Prostate gland (tissue), 2 donors: ENCODE measurements at regions not wholly inside any gene's neighbourhood (a gene's known extent, or its start where the extent isn't known, plus 50 kb on each side); places are given as distances from the start of the nearest gene placed in this dataset.

Source experiments
- POLR2A ChIP-seq: fragments of 450-650 bp; IDR thresholded peaks from one replicate; pipeline ENCODE4 v1.6.1; 2016; ENCODE audit warnings: antibody characterized with exemption, mild to moderate bottlenecking
- POLR2AphosphoS5 ChIP-seq: sonication (generic); formaldehyde crosslinking; IDR thresholded peaks from one replicate; pipeline ENCODE4 v1.6.1; 2017; ENCODE audit warnings: antibody characterized with exemption
- TF ChIP-seq, protein P1 (sequence below), 4 experiments: fragments of 200-600 bp in 2 of 4; fragments of 450-650 bp in 2 of 4; sonication (generic) in 2 of 4; IDR thresholded peaks; 1 replicate in 3 of 4; 2 replicates in 1 of 4; pipeline ENCODE4 v1.5.1; 2016 to 2019; ENCODE audit warnings: antibody characterized with exemption in 4 of 4, mild to moderate bottlenecking in 2 of 4, moderate library complexity in 2 of 4

DNA sequence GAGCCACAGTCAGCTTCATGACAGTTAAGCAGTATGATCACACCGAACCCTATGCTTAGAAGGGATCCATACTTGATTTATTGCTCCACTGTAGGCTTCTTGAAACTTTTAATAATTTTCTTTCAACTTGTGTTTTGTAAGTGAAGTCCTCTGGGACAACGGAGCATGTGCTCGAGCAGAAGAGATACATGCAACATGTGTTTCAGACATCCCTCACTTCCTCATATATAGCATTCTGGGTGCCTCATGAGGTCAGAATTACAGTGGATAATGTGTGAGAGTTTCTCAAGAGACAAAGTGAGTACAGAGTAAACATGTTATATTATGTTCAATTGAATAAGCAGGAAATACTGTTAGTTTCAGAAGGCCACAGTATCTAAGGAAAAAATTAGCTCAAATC lies 893.2 kb downstream of the FAT4 start:
- TF ChIP-seq POLR2AphosphoS5, result no peak
- TF ChIP-seq, protein P1, sequence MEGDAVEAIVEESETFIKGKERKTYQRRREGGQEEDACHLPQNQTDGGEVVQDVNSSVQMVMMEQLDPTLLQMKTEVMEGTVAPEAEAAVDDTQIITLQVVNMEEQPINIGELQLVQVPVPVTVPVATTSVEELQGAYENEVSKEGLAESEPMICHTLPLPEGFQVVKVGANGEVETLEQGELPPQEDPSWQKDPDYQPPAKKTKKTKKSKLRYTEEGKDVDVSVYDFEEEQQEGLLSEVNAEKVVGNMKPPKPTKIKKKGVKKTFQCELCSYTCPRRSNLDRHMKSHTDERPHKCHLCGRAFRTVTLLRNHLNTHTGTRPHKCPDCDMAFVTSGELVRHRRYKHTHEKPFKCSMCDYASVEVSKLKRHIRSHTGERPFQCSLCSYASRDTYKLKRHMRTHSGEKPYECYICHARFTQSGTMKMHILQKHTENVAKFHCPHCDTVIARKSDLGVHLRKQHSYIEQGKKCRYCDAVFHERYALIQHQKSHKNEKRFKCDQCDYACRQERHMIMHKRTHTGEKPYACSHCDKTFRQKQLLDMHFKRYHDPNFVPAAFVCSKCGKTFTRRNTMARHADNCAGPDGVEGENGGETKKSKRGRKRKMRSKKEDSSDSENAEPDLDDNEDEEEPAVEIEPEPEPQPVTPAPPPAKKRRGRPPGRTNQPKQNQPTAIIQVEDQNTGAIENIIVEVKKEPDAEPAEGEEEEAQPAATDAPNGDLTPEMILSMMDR (IDR thresholded peaks at IDR 0.05), result no peak
- TF ChIP-seq POLR2A, result no peak
